Hematopoietic multipotent progenitor cell treated with erythropoietin and hydrocortisone succinate and interleukin-3 and kit ligand, for 17 days (in vitro differentiated cells): ENCODE measurements at regions not wholly inside any gene's neighbourhood (a gene's known extent, or its start where the extent isn't known, plus 50 kb on each side); places are given as distances from the start of the nearest gene placed in this dataset.
"Not testable (repeated sequence)": the region's sequence is repeated elsewhere in the genome, so short reads cannot be mapped to it uniquely, and the experiment has no call there.

Source experiments
- DNase-seq: peaks from one replicate; pipeline ENCODE4 v3.0.0-alpha.2; 2015; ENCODE audit warnings: low spot score

- no peak for DNase-seq
These were observed 364.7 kb upstream of the SASH1 start for GRCh38 chr6:147977851-147978465.

- no peak for DNase-seq
These were observed 362.7 kb upstream of the SASH1 start for GRCh38 chr6:147979966-147980365.

GRCh38 chr6:147983581-147984366, 358.9 kb upstream of the SASH1 start:
- DNase-seq = no peak

GRCh38 chr6:147986846-147987245, 355.8 kb upstream of the SASH1 start:
- DNase-seq = no peak

- no peak for DNase-seq
These were observed 352.5 kb upstream of the SASH1 start for GRCh38 chr6:147990159-147990558.

GRCh38 chr6:147991961-147992360, 350.7 kb upstream of the SASH1 start:
- DNase-seq = no peak

GRCh38 chr6:147999001-147999540, 343.6 kb upstream of the SASH1 start:
- DNase-seq = no peak

- DNase-seq = no peak
These were observed 340.6 kb upstream of the SASH1 start for GRCh38 chr6:148001844-148002642.

- DNase-seq = no peak
These were observed 338.0 kb upstream of the SASH1 start for GRCh38 chr6:148004651-148005050.

GRCh38 chr6:148005806-148006205, 336.8 kb upstream of the SASH1 start:
- DNase-seq = no peak

GRCh38 chr6:148010516-148010915, 332.1 kb upstream of the SASH1 start:
- not testable (repeated sequence) for DNase-seq

GRCh38 chr6:148016013-148016412, 326.6 kb upstream of the SASH1 start:
- no peak for DNase-seq

- DNase-seq = no peak
These were observed 321.5 kb upstream of the SASH1 start for GRCh38 chr6:148021165-148021564.

- DNase-seq = no peak
These were observed 320.9 kb upstream of the SASH1 start for GRCh38 chr6:148021699-148022098.

- not testable (repeated sequence) for DNase-seq
These were observed 320.4 kb upstream of the SASH1 start for GRCh38 chr6:148022279-148022678.

- DNase-seq = no peak
These were observed 315.4 kb upstream of the SASH1 start for GRCh38 chr6:148027201-148027600.

- DNase-seq = no peak
These were observed 306.7 kb upstream of the SASH1 start for GRCh38 chr6:148035806-148036390.

- DNase-seq = no peak
These were observed 305.1 kb upstream of the SASH1 start for GRCh38 chr6:148037496-148037895.

GRCh38 chr6:148041546-148041945, 301.1 kb upstream of the SASH1 start:
- DNase-seq = no peak

- DNase-seq = no peak
These were observed 300.1 kb upstream of the SASH1 start for GRCh38 chr6:148042536-148042935.

GRCh38 chr6:148044261-148044751, 298.3 kb upstream of the SASH1 start:
- no peak for DNase-seq

GRCh38 chr6:148044921-148045320, 297.7 kb upstream of the SASH1 start:
- DNase-seq = no peak
